GM19438 (cell line): ENCODE measurements at regions not wholly inside any gene's neighbourhood (a gene's known extent, or its start where the extent isn't known, plus 50 kb on each side); places are given as distances from the start of the nearest gene placed in this dataset.
"Not testable (repeated sequence)": the region's sequence is repeated elsewhere in the genome, so short reads cannot be mapped to it uniquely, and the experiment has no call there.

Experiments
- ATAC-seq: cut with Tn5 transposase; IDR thresholded peaks from one replicate; pipeline ENCODE4 v1.9.1; 2021; ENCODE audit warnings: low read depth; ENCODE audit not compliant: unreplicated experiment

- no peak for ATAC-seq
Measured at GRCh38 chrX:39788521-39788920, 309.2 kb downstream of the BCOR start.

- no peak for ATAC-seq
Measured at GRCh38 chrX:39791691-39792090, 306.1 kb downstream of the BCOR start.

GRCh38 chrX:39795605-39796004, 302.2 kb downstream of the BCOR start:
- no peak for ATAC-seq

GRCh38 chrX:39796856-39797255, 300.9 kb downstream of the BCOR start:
- no peak for ATAC-seq

- ATAC-seq: not testable (repeated sequence)
Measured at GRCh38 chrX:39798488-39798887, 299.3 kb downstream of the BCOR start.

GRCh38 chrX:39802354-39802753, 295.4 kb downstream of the BCOR start:
- no peak for ATAC-seq

- ATAC-seq: no peak
Measured at GRCh38 chrX:39802908-39803307, 294.9 kb downstream of the BCOR start.

GRCh38 chrX:39805022-39805421, 292.7 kb downstream of the BCOR start:
- no peak for ATAC-seq

GRCh38 chrX:39805825-39806224, 291.9 kb downstream of the BCOR start:
- no peak for ATAC-seq

- ATAC-seq: no peak
Measured at GRCh38 chrX:39808471-39808917, 289.3 kb downstream of the BCOR start.

- no peak for ATAC-seq
Measured at GRCh38 chrX:39809331-39809730, 288.4 kb downstream of the BCOR start.

- no peak for ATAC-seq
Measured at GRCh38 chrX:39810901-39811300, 286.9 kb downstream of the BCOR start.

GRCh38 chrX:39811376-39811775, 286.4 kb downstream of the BCOR start:
- no peak for ATAC-seq

GRCh38 chrX:39813631-39814277, 284.0 kb downstream of the BCOR start:
- no peak for ATAC-seq

- no peak for ATAC-seq
Measured at GRCh38 chrX:39814391-39814790, 283.4 kb downstream of the BCOR start.

GRCh38 chrX:39815631-39816030, 282.1 kb downstream of the BCOR start:
- no peak for ATAC-seq

- ATAC-seq: no peak
Measured at GRCh38 chrX:39816871-39817731, 280.7 kb downstream of the BCOR start.

- ATAC-seq: no peak
Measured at GRCh38 chrX:39817754-39818470, 279.8 kb downstream of the BCOR start.

GRCh38 chrX:39818750-39819149, 279.0 kb downstream of the BCOR start:
- ATAC-seq: no peak

GRCh38 chrX:39819921-39820849, 277.6 kb downstream of the BCOR start:
- no peak for ATAC-seq
